ENCODE measurements at regions not wholly inside any gene's neighbourhood (a gene's known extent, or its start where the extent isn't known, plus 50 kb on each side); places are given as distances from the start of the nearest gene placed in this dataset.

DNA sequence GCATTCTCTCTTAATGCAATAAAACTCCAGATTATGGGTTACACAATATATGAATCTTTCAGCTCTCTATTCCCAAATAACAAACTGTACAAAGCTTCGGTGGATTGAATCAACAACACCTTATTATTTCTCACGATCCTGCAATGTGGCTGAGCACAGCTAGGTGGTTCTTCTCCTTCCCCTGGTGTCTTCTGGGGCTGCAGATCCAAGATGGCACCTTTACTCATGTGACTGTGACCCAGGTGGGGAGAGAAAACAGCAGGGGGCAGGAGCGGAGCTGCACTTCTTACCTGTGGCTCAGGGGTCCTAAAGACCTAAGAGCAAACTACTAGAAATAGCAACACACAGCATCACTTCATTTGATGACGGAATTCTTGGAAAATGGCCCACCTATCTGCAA lies 233.1 kb downstream of the IRX1 start:
- no peak overlapping the region for H3K4me3 ChIP-seq (ENCODE audit: low read depth, low read length)
- POLR2A ChIA-PET: no interaction called here
- CTCF ChIA-PET: no interaction called here
- DNase-seq (ENCODE audit: low read depth, low spot score): no peak
- TF ChIP-seq, protein P1, sequence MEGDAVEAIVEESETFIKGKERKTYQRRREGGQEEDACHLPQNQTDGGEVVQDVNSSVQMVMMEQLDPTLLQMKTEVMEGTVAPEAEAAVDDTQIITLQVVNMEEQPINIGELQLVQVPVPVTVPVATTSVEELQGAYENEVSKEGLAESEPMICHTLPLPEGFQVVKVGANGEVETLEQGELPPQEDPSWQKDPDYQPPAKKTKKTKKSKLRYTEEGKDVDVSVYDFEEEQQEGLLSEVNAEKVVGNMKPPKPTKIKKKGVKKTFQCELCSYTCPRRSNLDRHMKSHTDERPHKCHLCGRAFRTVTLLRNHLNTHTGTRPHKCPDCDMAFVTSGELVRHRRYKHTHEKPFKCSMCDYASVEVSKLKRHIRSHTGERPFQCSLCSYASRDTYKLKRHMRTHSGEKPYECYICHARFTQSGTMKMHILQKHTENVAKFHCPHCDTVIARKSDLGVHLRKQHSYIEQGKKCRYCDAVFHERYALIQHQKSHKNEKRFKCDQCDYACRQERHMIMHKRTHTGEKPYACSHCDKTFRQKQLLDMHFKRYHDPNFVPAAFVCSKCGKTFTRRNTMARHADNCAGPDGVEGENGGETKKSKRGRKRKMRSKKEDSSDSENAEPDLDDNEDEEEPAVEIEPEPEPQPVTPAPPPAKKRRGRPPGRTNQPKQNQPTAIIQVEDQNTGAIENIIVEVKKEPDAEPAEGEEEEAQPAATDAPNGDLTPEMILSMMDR (IDR thresholded peaks at IDR 0.05; ENCODE audit: insufficient read depth, low read length, missing control alignments): no peak

DNA sequence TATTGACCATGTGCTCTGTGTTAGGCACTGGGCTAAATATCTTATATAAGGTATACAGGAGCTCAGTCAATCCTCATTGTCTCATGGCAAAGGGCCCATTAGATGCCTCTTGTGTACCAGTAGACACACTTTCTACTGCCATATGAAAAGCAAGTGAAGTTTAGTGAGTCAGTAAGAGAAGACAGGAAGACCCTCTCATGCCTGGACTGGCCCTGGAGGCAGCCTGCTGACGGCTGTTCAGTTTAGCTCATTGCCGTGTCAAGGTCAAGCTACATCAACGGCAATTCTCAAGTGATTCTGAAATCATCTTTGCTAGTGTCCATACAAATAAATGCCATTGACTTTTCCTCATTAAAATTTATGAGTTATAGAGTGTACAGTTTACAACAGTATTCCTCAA lies 237.9 kb downstream of the IRX1 start:
- no peak for DNase-seq (ENCODE audit: low read depth, low spot score)
- ChIA-PET CTCF (no interaction called here), POLR2A (no interaction called here)
- TF ChIP-seq, protein P1 (IDR thresholded peaks at IDR 0.05; ENCODE audit: insufficient read depth, low read length, missing control alignments): no peak
- H3K4me3 ChIP-seq (ENCODE audit: low read depth, low read length): no peak overlapping the region

DNA sequence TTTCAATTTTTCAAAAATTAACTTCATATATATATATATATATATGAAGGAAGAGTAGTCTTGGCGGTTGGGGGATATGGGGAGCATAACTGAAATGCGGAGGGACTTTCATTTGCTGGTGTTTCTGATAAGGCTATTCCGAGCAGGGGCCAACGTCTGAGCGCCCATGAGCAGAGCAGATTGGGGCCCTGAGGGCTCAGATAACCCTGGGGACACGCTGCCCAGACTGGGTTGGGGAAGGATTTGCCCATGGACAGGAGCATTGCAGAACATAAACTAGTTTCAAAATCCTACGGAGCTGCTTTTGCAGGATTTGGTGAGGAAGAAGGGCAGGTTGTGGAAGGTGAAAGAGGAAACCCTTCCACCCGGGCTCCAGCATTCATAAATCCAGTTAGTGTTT lies 240.2 kb downstream of the IRX1 start:
- no peak for DNase-seq (ENCODE audit: low read depth, low spot score)
- POLR2A ChIA-PET: no interaction called here
- TF ChIP-seq, protein P1 (IDR thresholded peaks at IDR 0.05; ENCODE audit: insufficient read depth, low read length, missing control alignments): no peak
- CTCF ChIA-PET: no interaction called here
- H3K4me3 ChIP-seq (ENCODE audit: low read depth, low read length): no peak overlapping the region

DNA sequence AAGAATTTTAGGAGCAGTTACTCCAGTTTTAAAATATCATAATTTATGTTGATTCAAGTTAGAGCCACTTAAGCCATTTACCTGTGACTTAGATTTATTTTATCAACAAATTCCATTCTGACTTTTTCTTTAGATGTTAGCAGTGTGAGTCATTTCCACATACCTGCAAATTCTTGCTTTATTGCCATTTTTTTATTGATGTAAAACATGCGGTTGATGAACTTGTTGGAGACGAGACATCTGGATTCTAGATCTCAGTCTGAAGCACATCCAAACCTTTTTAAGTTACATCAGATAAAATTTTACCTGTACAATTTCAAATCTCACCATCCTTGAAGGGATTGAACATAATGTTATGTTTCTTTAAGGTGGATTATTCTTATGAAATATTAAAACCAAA lies 240.9 kb downstream of the IRX1 start:
- ChIA-PET CTCF (no interaction called here), POLR2A (no interaction called here)
- TF ChIP-seq, protein P1 (IDR thresholded peaks at IDR 0.05; ENCODE audit: insufficient read depth, low read length, missing control alignments): no peak
- H3K4me3 ChIP-seq (ENCODE audit: low read depth, low read length): no peak overlapping the region
- DNase-seq (ENCODE audit: low read depth, low spot score): no peak

DNA sequence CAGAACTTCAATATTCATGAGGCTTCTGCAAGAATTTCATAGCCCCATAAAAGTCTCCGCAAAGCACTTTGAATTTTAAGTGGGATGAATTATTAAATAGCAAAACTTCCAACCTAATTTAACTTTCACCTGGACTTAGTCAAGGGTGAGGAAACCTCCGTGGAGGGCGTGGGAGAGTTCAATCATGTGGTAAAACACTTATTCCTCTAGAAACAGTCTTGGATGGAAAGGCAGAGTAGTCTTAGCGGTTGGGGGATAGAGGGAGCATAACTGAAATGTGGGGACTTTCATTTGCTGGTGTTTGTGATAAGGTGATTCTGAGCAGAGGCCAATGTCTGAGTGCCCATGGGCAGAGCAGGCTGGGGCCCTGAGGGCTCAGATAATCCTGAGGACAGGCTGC lies 241.9 kb downstream of the IRX1 start:
- ChIA-PET POLR2A (no interaction called here), CTCF (no interaction called here)
- H3K4me3 ChIP-seq (ENCODE audit: low read depth, low read length): no peak overlapping the region
- TF ChIP-seq, protein P1 (IDR thresholded peaks at IDR 0.05; ENCODE audit: insufficient read depth, low read length, missing control alignments): no peak
- no peak for DNase-seq (ENCODE audit: low read depth, low spot score)

DNA sequence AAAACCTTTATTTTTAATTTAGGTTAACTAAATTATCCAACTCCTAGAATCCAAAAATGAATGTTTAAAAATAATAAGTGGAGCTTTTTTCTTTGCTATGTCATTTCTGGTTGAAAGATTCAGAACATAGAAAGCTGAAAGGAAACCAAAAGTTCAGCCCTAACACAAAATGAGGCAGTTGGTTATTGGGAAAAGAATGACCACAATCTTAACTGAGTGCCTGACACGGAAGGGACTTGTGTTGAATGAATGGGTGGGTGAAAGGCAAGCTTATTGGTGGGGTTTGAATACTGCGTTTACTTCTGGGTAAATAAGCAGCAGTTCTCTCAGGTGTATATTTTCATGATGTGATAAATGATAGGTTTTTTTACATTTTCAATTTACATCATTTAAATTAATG lies 243.5 kb downstream of the IRX1 start:
- no peak for DNase-seq (ENCODE audit: low read depth, low spot score)
- CTCF ChIA-PET: no interaction called here
- POLR2A ChIA-PET: no interaction called here
- TF ChIP-seq, protein P1 (IDR thresholded peaks at IDR 0.05; ENCODE audit: insufficient read depth, low read length, missing control alignments): no peak
- H3K4me3 ChIP-seq (ENCODE audit: low read depth, low read length): no peak overlapping the region
